GM19023 (cell line): ENCODE measurements at regions not wholly inside any gene's neighbourhood (a gene's known extent, or its start where the extent isn't known, plus 50 kb on each side); places are given as distances from the start of the nearest gene placed in this dataset.
"Not testable (repeated sequence)": the region's sequence is repeated elsewhere in the genome, so short reads cannot be mapped to it uniquely, and the experiment has no call there.

Experiments
- ATAC-seq: cut with Tn5 transposase; IDR thresholded peaks from one replicate; pipeline ENCODE4 v1.9.1; 2021; ENCODE audit warnings: mild to moderate bottlenecking, moderate library complexity; ENCODE audit not compliant: unreplicated experiment

DNA sequence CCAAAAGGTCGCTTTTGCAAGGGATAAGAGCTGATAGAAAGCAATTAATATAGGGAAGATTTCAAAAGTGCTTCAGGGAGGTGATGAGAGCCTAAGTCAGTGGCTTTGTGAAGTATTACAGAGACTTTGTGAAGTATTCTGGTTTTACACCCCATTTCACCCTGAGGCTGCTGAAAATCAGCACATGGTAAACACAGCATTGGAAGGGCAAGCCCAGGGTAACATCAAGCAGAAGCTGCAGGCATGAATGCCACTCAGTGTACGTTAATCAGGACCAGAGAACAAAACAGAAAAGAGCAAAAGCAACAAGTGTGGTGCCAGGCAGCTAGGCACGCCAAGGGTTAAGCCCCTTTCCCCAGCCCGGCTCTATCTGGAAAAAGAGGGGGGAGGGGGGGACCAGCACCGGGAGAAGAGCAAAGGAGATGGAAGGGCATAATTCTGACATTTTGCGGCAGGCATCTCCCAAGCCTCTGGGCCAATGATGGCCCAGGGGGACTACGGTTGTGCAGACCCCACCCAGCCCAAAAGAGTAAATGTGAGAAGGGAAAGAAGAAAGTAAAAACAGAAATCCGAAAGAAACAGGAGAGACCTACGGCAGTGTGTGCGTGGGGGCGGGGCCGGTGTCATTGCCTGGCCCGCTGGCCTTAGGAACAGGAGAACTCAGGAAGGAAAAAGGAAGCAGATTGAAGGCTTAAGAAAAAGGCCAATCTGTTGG is 58.9 kb downstream of the DHRS2 start:
- no peak for ATAC-seq

DNA sequence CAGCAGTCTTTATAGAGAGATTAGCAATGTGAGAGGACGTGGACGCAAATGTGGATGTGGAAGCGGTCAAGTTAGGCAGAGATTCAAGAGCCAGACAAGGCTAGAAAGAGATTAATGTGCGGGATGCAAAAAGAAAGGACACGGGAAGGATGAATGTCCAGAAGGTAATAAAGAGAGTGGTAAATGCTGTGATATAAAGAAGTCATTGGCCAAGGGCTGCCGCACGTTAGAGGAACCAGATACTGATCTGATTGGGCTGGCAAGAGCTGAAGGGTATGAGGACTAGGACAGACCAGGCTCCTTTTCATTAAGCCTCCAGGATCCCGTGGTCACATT is 59.5 kb downstream of the DHRS2 start:
- no peak for ATAC-seq

DNA sequence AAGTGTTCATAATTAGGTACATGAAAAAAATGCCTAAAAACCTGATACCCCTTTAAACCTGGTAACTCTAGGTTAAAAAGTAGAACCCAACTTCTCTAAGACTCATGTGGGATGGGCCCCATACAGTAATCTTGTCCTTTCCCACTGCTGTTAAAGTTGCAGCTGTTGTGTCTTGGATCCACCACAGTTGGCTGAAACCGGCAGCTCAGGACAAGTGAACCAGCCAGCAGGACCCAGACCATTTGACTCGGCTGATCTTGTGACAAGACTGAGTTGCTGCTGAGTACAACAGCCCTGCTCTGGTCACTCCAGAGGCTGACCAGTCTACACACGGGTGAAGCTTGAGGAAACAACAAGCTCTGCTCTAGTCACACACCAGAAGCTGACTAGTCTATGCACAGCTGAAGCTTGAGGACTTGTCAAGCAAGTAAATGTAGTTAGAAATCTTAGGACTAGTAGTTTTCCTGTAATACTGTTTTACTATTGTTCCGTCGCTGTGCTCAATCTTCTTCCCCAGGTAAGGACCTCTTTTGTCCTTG is 60.6 kb downstream of the DHRS2 start:
- ATAC-seq, result no peak

DNA sequence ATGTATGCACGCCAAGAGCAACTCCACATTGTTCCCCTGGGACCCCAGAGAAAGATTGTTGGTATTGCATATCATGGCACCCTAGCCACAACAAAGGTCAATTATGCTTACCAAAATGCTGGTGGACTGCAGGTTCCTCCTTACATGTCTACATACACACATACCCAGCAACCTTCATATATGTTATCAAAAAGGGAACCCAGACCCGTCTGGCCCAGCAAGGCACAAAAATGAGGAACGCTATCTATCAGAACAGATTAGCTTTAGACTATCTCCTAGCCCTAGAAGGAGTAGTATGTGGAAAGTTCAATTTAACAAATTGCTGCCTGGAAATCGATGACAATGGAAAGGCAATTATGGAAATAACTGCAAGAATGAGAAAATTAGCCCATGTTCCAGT is 61.5 kb downstream of the DHRS2 start:
- ATAC-seq, result no peak

DNA sequence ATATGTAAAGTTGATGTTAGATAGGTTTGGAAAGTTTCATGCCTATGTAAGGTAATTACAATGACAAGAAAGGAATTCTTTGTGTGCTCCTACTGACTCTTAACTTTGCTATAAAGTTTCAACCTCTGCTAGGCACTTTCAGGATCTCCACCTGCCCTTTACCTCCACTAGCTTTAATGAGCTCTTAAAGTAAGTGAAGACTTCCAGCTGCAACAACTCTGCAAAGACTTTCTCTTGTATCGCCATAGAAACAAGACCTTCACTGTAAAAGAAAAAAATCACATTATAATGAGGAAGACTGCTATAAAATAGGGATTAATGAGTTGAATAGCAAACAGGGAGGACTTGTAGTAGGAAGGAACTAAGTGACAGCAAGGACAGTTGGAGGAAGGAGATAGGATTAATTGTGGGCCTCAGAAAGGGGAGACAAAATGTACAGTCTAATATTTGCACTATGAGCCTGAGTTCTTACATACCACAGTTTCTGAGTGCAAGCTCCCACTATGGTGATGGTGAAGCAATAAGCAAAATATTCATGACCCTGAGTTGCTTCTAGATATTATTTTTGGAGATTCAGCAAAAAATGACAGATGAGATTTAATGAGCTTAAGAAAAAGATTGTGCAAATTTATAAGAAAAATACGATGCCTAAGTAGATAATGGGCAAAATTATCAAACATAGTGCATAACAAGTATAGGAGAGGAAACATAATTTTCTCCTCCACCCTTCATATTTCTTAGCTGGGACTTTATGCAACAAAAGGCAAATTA is 66.7 kb downstream of the DHRS2 start:
- no peak for ATAC-seq

DNA sequence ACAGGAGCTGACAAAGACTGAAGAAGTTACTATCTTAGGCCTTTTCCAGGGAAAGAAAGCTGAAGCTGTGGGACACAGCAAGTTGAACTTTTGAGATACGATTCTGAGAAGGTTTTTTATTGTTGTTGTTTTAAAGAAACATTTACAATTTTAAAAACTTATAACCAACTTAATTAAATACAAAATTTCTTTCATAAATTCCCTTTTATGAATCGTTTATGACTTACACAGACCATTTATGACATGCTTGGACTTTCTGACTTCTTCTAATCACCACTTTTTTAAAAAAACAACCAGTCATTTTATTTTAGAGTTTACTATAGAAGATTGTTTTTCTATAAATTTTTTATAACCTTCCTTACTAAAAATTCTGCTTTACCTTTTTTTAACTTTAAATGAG is 68.7 kb downstream of the DHRS2 start:
- no peak for ATAC-seq

DNA sequence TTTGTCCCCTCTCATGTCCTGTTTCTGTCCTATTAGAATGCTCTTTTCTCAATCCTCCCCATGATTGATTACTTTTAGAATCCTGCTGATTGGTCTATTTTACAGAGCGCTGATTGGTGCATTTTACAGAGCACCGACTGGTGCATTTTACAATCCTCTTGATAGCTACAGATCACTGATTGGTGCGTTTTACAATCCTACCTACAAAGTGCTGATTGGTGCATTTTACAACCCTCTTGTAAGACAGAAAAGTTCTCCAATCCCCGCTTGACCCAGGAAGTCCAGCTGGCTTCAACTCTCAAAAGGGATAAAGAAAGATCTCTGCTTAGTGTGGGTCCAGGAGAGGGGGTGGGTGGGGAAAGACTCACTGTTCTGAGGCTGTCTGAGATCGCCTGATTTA is 71.3 kb downstream of the DHRS2 start:
- no peak for ATAC-seq

DNA sequence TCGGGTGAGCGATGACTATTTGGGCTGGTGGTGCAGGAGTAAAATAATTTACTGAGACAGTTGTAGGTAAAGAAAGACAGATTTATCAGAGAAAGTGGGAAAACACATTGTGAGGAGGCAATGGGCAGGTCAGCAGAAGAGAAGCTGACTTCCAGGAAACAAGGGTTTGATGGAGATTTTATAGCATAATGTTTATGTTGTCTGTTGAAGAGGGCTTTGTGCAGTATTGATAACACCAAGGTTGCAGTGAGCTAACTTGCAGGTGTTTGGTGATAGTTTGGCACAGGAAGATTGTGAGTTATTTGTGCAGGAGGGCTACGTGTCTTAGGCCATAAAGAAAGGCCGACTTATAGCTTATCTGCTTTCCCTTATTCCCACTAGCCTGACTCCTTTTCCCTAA is 72.2 kb downstream of the DHRS2 start:
- no peak for ATAC-seq

DNA sequence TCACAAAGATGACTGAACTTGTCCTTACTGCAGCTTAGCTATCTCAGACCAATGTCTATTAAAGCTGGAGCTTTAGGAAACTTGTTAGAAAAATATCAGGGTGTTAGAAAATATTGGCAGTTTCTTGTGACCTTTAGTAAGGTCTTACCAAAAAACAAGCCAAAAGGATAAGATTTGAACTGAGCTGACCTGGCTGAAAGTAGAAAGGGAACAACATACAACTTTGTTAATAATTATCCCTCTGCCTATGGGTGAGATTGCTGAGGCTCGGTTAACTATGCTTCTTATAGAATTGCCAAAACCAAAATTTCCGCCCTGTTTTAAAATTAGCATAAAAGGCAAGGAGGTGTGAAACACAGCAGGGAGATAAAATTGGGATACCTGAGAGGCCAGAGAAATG is 73.8 kb downstream of the DHRS2 start:
- ATAC-seq, result no peak

DNA sequence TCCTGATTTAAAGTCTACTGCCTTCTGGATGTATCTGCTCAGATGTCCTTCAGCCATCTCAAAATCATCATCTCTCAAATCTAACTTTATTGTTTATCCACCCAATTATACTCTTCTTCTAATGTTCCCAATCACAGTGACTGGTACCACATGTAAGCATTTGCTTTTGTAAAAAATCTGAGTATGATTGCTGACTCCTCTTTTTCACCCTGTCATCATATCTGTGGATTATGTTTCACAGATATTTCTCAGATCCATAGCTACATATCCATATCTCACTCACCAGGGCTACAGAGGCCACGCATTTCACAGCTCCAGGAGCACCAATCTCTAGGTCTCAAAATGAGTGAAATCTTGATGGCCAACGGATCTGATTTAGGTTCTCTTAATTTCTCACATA is 76.1 kb downstream of the DHRS2 start:
- ATAC-seq, result no peak

DNA sequence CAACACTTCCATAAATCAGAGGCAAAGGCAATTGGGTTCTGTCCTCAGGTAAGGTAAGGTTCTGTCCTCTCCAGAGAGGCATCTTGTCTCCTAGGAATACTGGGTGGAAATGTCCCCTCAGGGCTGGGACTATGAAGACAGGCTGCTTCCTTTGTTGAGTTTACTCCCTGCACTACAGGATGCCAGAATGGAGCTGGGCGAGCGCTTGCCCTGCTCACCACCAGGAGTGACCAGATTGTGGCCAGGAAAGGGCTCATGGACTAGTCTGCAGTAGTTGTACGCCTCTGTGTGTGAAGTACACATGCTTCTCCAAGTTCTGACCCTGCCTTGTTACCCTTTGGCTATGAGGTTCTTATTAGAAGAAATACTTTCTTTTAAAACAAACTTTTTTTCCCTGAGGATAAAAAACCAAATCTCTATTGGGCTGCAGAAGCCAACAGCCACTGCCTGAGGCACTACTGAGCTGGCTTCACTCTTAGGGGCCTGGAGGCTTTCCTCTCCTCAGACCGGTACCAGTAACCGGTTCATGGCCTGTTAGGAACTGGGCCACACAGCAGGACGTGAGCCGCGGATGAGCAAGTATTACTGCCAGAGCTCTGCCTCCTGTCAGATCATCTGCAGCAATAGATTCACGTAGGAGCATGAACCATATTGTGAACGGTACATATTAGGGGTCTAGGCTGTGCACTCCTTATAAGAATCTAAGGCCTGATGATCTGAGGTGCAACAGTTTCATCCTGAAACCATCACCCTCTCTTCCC is 83.2 kb downstream of the DHRS2 start:
- no peak for ATAC-seq

DNA sequence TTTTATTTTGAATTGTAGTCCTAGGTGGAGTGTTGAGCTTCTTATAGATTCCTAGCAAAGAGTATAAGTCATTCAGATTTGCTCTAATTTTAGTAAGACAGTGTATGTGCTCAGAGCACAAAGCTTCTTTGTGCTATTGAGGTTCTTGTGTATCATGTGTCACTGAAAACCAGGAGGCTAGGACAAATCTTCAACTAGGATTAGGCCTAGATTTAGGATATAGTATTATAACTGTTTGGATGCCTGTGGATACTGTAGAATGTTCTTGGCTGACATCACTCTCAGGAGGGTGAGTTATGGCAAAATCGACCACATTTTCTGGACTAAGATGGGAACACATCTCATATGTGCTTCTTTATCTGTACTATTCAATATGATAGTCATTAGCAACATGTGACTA is 86.5 kb downstream of the DHRS2 start:
- ATAC-seq, result no peak

DNA sequence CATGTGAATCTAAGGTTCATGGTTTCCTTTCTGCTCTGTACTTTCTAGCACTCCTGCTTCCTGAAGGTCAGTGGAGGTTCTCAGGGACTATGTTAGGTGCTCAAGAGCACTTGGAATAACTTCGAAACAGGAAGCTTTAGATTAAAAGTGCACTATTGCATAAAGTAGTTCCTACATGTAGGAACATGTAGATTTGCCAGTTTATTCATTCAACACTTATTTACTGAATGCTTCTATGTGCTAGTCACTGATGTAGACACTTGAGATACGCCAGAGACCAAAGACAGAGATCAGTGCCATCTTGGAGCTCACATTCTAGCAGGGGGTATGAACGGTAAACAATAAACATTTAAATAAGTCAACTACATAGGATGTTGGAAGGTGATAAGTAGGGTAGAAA is 87.7 kb downstream of the DHRS2 start:
- ATAC-seq, result no peak

DNA sequence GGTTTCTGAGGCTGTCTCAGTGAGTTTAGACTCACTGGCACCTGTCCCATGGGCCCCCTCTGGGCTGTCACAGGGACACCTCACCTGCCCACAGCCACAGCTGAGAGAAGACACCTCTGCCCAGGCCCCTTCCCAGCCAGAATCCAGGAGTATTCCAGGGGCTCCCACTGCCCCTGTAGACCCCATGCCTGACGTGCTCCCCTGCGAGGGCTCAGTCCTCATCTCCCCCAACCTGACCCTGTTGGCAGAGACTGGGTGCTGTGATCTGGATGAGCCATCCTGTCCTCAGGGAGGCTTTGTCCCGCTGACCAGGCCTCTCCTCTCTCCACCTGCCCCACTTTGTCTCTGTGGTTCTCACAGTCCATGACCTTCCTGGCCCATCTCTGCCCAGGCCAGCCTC is 89.4 kb downstream of the DHRS2 start:
- ATAC-seq, result no peak

DNA sequence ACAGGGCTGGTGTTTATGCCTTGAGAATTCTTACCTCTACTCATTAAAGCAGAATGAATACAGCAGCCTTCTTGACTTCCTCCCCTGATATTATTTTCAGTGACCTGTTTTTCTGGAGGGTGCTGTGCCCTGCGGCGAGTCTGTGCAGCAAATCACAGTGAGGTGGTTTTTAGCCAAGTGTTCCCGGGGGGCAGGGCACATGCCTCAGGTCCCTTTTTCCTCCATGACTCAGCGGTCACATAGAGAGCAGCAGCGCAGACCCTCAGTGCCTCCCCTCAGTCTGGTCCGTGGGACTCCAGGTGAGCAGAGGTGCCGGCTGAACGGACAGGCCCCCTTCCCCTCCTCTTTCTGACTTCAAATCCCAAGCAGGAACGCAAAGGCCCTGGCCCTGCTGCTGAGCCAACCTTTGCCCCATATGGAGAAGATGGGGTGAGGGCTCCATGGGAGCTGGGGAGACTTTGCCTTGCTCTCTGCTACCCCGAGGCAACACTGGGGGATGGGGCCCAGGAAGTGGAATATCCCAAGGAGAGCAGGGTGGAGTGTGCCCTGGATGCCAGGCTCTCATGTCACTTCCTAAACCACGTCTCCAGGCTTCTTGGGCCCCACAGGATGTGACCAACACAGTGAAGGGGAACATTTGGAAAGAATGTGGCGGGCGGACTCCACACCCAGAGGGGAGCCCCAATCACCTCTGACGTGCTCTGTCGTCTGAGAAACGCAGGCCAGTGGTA is 90.0 kb downstream of the DHRS2 start:
- ATAC-seq, result no peak

DNA sequence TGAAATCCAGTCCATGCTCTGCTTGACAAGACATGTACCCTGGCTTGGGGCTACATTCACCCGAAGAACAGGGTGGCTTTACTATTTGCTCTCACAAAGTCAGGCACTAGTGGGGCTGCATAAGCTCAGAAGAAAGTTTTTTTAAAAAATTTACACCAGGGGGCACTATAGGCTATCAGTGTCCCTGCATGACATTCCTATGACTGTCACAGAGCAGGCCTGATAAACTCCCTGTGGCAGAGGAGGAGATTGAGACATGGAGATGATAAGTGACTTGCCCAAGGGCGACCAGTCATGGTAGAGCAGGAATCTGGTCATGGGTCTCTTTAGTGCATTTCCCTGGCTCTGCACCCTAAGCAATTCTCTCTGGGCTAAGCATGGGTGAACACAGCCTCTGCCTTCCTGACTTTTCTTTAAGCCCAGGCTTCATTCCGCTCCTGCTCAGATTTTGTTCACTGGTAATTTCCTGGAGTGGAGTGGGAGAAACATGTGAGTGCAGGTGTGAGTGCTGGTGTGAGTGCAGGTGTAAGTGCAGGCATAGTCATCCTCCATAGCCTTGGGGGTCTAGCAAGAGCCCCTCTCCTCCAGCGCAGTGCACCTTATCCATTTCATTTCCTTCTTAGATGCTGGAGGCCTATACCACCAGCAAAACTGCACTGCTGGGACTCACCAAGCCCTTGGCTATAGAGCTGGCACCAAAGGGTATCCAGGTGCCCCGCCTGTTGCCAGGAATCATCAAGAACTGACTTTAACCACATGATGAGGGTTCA is 91.6 kb downstream of the DHRS2 start:
- ATAC-seq, result no peak

DNA sequence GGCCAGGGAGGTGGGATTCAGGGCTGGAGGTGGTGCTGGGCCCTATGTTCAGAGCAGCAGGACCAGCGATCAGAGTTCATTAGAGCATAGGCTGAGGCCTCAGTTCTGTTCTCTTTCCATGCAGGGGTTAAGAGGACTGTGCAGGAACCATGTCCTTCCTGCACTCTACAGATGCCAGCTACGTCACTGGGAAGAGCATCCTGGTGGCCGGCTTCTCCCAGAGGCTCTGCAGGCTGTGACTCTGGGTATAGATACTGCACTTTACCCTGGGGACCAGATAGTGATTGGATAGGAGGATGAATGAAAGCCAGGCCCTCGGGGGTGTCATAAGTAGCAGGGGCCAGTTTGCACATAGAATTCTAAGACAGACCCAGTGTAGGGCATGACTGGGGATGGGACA is 92.6 kb downstream of the DHRS2 start:
- no peak for ATAC-seq

DNA sequence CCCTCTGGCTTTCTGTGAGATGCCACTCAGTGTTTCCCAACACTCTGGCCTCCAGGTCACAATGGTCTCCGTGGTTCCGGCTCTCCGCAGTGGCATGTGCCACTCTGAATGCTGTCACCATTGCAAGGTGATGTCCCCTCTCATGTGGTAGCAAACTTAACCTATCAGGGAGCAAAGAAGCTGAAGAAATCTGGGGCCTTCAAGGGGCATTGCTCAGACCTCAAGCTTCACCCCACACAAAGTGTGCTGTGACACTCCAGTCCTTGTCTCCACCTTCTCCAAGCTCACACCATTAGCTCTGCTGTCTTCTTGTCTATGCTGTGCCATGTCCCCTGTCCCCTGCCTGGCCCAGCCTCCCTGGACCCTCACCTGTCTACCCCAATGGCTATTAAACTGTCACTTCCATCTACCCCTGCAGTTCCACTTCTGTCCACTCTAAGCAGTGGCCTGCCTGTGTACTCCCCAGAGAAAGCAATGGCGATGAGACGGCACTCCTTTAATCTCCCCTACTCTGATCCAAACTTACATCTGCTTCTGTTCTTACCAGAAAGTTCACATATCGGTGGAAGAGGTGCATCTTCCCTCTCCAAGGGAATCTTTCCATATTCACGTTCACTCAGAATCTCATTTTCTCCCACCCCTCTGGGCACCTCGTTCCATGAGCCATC is 93.7 kb downstream of the DHRS2 start:
- ATAC-seq, result no peak

DNA sequence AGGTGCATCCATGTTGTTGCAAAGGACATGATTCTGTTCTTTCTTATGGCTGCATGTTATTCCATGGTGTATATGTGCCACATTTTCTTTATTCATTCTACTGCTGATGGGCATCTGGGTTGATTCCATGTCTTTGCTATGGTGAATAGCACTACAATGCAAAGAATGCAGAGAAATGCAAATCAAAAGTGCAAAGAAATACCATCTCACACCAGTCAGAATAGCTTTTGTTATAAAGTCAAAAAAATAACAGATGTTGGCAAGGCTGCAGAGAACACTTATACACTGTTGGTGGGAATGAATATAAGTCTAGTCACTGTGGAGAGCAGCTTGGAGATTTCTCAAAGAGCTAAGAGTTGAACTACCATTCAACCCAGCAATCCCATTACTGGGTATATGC is 99.2 kb downstream of the DHRS2 start:
- ATAC-seq, result no peak

DNA sequence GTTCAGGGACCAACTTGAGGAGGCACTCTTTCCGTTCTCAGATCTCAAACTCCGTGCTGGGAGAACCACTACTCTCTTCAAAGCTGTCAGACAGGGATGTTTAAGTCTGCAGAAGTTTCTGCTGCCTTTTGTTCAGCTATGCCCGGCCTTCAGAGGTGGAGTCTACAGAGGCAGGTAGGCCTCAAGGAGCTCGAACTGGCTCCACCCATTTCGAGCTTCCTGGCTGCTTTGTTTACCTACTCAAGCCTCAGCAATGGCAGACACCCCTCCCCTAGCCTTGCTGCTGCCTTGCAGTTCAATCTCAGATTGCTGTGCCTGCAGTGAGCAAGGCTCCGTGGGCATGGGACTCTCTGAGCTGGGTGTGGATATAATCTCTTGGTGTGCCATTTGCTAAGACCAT is 108.2 kb downstream of the DHRS2 start:
- ATAC-seq, result not testable (repeated sequence)
